ENCODE measurements at regions not wholly inside any gene's neighbourhood (a gene's known extent, or its start where the extent isn't known, plus 50 kb on each side); places are given as distances from the start of the nearest gene placed in this dataset.

GRCh38 chr17:77366206-77366557, 225.4 kb downstream of the SEC14L1 start:
- DNase-seq, result no peak

GRCh38 chr17:77366558-77367245, 225.9 kb downstream of the SEC14L1 start:
- DNase-seq, result peak; percentile 66

- DNase-seq, result no peak
These were observed 228.8 kb downstream of the SEC14L1 start for GRCh38 chr17:77369544-77369971.

GRCh38 chr17:77370586-77370985, 229.8 kb downstream of the SEC14L1 start:
- no peak for DNase-seq

GRCh38 chr17:77371117-77371887, 230.5 kb downstream of the SEC14L1 start:
- peak; percentile 70 for DNase-seq

GRCh38 chr17:77371888-77372443, 231.2 kb downstream of the SEC14L1 start:
- no peak for DNase-seq

- DNase-seq, result peak; percentile 91
These were observed 231.9 kb downstream of the SEC14L1 start for GRCh38 chr17:77372444-77373298.

GRCh38 chr17:77373299-77374169, 232.8 kb downstream of the SEC14L1 start:
- no peak for DNase-seq

GRCh38 chr17:77374170-77374936, 233.6 kb downstream of the SEC14L1 start:
- peak; percentile 88 for DNase-seq

- no peak for DNase-seq
These were observed 234.5 kb downstream of the SEC14L1 start for GRCh38 chr17:77375108-77375916.

- peak; percentile 87 for DNase-seq
These were observed 235.3 kb downstream of the SEC14L1 start for GRCh38 chr17:77375917-77376651.

GRCh38 chr17:77376795-77377709, 236.3 kb downstream of the SEC14L1 start:
- DNase-seq, result no peak

- DNase-seq, result no peak
These were observed 237.0 kb downstream of the SEC14L1 start for GRCh38 chr17:77377710-77378235.

GRCh38 chr17:77378318-77379064, 237.7 kb downstream of the SEC14L1 start:
- no peak for DNase-seq

- DNase-seq, result no peak
These were observed 238.3 kb downstream of the SEC14L1 start for GRCh38 chr17:77379065-77379428.

- DNase-seq, result no peak
These were observed 239.1 kb downstream of the SEC14L1 start for GRCh38 chr17:77379832-77380231.

- no peak for DNase-seq
These were observed 239.8 kb downstream of the SEC14L1 start for GRCh38 chr17:77380395-77381184.

Data from fibroblast of skin of right quadriceps (primary cell).